HUES48 (cell line): ENCODE measurements at regions not wholly inside any gene's neighbourhood (a gene's known extent, or its start where the extent isn't known, plus 50 kb on each side); places are given as distances from the start of the nearest gene placed in this dataset.

ENCODE experiments used
- H3K27ac ChIP-seq: one replicate; pipeline ENCODE4 v1.7.0; 2013; ENCODE audit warnings: low read depth, low read length, inconsistent platforms
- H3K27me3 ChIP-seq: 2 replicates; pipeline ENCODE4 v1.6.1; 2013; ENCODE audit warnings: mild to moderate bottlenecking, low read length; ENCODE audit not compliant: control insufficient read depth, insufficient read depth
- H3K36me3 ChIP-seq: 2 replicates; pipeline ENCODE4 v1.6.1; 2013; ENCODE audit warnings: low read length; ENCODE audit not compliant: control insufficient read depth, insufficient read depth
- H3K4me1 ChIP-seq: 2 replicates; pipeline ENCODE4 v1.6.1; 2013; ENCODE audit warnings: mild to moderate bottlenecking, low read length; ENCODE audit not compliant: control insufficient read depth, insufficient read depth
- H3K4me3 ChIP-seq: 2 replicates; pipeline ENCODE4 v1.5.1; 2013; ENCODE audit warnings: mild to moderate bottlenecking, low read depth, low read length
- H3K9ac ChIP-seq: 2 replicates; pipeline ENCODE4 v1.6.1; 2013; ENCODE audit warnings: mild to moderate bottlenecking, low read depth, low read length, moderate library complexity
- H3K9me3 ChIP-seq: 2 replicates; pipeline ENCODE4 v1.6.1; 2013; ENCODE audit warnings: low read length; ENCODE audit not compliant: control insufficient read depth, insufficient read depth

DNA sequence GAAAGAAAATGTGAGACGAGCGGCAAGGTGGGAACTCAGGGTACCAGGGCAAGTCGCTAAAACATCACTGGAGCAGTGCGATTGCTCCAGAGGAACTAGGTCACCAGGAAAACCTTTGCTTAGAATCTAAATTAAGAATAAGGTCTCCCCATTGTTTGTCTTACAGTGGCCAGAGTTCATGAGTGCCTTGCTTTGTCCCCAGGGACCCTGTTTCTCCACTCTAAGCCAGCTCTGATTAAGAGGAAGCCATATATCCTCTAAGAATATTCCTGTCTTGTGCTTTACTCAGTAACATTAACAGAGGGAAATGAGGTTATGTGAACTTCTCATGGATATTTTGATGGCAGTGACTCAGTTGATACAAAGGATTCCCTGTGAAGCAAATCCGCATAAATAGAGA, 305.8 kb downstream of the CD83 start:
- no peak overlapping the region for H3K4me3 ChIP-seq
- no peaks in the 10 kb centered on the region for H3K36me3 ChIP-seq
- H3K27me3 ChIP-seq: no peaks in the 10 kb centered on the region
- H3K4me1 ChIP-seq: no peaks in the 10 kb centered on the region
- no peaks in the 10 kb centered on the region for H3K9me3 ChIP-seq
- no peak overlapping the region for H3K27ac ChIP-seq
- H3K9ac ChIP-seq: no peak overlapping the region

DNA sequence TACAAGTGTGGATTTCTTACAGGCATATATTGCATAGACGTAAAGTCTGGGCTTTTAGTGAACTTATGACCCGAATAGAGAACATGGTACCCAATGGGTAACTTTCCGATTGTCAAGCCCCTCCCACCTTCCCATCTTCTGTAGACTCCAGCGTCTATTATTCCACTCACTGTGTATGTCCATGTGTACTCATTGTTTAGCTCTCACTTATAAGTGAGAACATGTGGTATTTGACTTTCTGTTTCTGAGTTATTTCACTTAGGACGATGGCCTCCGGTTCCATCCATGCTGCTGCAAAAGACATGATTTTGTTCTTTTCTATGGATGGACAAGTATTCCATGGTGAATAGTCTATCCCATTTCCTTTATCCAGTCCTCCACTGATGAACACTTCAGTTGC, 306.4 kb downstream of the CD83 start:
- H3K36me3 ChIP-seq: no peaks in the 10 kb centered on the region
- H3K4me1 ChIP-seq: peaks cover 4% of the 10 kb centered on the region; the same call in 1 of the 2 replicates
- no peaks in the 10 kb centered on the region for H3K9me3 ChIP-seq
- H3K27ac ChIP-seq: no peak overlapping the region
- no peaks in the 10 kb centered on the region for H3K27me3 ChIP-seq
- H3K4me3 ChIP-seq: no peak overlapping the region
- no peak overlapping the region for H3K9ac ChIP-seq

DNA sequence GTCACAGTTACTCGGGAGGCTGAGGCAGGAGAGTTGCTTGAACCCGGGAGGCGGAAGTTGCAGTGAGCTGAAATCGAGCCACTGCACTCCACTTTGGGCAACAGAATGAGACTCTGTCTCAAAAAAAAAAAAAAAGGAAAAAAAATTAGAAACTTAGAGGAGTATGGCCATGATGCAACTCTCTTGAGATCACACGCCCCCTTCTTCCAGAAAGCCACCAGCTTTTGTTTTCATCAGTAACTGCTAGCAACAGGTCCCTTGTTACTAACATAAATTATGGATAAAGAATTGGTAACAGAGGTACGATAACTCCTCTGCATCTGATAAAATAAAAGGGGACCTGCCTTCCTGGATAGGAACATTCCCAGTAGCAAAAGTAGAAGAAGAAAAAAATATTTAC, 308.2 kb downstream of the CD83 start:
- no peak overlapping the region for H3K4me3 ChIP-seq
- H3K27ac ChIP-seq: no peak overlapping the region
- peaks cover 15% of the 10 kb centered on the region; the same call in 1 of the 2 replicates for H3K4me1 ChIP-seq
- no peaks in the 10 kb centered on the region for H3K27me3 ChIP-seq
- no peaks in the 10 kb centered on the region for H3K36me3 ChIP-seq
- no peaks in the 10 kb centered on the region for H3K9me3 ChIP-seq
- H3K9ac ChIP-seq: no peak overlapping the region

DNA sequence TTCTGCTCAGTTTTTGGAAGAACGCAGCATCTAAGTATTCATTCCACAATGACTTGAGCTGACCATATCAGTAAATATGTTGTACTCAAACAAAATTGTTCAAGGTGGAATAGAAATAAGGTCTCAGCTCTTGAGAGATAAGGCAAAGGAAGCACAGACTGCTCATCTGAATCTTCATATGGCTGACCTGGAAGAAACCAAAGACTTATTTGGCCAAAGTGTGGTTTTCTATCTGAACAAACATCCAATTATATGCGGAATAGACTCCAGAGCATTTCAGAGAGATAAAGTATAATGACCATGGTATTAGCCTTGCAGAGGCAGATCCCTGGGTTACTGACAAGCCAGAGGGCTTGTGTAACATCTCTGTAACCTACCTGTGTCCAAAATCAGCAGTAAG, 308.7 kb downstream of the CD83 start:
- Histone ChIP-seq H3K4me3 (no peak overlapping the region), H3K9ac (no peak overlapping the region), H3K9me3 (no peaks in the 10 kb centered on the region), H3K27ac (no peak overlapping the region), H3K4me1 (peaks cover 16% of the 10 kb centered on the region), H3K36me3 (no peaks in the 10 kb centered on the region), H3K27me3 (no peaks in the 10 kb centered on the region)

DNA sequence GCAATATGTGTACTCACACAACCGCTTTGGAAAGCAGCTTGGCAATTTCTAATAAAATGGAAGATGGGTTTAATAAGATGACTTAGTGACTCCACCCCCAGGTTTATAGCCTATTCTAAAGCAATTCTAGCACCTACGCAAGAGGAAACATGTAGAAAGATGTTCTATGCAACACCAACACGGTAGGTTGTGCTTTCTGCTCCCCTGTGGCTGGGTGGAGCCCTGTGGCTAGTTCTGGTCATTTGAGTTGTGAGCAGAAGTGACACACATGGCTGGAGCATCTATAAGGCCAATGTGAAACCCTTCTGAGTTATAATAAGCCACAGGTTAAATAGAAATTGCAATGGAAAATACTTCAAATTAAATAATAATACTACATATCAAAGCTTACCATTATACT, 310.7 kb downstream of the CD83 start:
- H3K27me3 ChIP-seq: no peaks in the 10 kb centered on the region
- H3K27ac ChIP-seq: no peak overlapping the region
- H3K4me1 ChIP-seq: peaks cover 25% of the 10 kb centered on the region
- no peak overlapping the region for H3K4me3 ChIP-seq
- H3K9me3 ChIP-seq: no peaks in the 10 kb centered on the region
- H3K9ac ChIP-seq: no peak overlapping the region
- H3K36me3 ChIP-seq: no peaks in the 10 kb centered on the region

DNA sequence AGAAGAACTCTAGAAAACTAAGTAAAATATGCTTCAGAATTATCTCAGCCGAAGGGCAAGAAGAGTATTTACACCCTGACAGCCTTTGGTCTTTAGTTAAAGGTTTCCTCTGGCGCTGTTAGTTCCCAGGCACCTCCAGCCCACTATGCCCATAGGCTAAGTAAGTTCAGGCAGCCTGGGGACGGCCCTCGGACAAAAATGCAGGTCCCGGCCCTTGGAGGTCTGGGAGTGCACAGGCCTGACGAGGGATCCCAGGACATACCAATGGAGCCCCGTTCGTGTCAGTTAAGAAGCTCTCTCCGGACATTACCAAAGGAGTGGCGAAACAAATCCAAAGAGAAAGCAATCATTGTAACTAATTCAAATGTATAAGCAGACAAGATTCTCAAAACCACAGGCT, 311.8 kb downstream of the CD83 start:
- Histone ChIP-seq H3K27me3 (no peaks in the 10 kb centered on the region), H3K9me3 (no peaks in the 10 kb centered on the region), H3K27ac (no peak overlapping the region), H3K4me1 (peaks cover 29% of the 10 kb centered on the region), H3K4me3 (no peak overlapping the region), H3K36me3 (no peaks in the 10 kb centered on the region), H3K9ac (no peak overlapping the region)

DNA sequence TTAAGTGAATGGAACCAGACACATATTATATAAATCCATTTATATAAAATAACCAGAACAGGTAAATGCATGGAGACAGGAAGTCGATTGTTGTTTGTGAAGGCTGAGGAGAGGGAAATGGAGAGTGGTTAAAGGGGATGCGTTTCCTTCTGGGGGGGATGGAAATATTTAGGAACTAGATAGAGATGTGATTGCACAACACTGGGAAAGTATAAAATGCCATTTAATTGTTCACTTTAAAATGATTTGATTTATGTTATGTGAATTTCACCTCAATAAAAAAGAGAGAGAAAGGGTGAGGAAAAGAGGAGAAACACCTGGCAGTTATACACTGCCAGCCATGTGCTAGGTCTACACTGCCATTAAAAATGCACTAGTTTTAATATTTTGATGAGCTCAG, 312.6 kb downstream of the CD83 start:
- Histone ChIP-seq H3K9ac (no peak overlapping the region), H3K4me3 (no peak overlapping the region), H3K36me3 (no peaks in the 10 kb centered on the region), H3K9me3 (no peaks in the 10 kb centered on the region), H3K4me1 (peaks cover 29% of the 10 kb centered on the region), H3K27ac (no peak overlapping the region), H3K27me3 (no peaks in the 10 kb centered on the region)

DNA sequence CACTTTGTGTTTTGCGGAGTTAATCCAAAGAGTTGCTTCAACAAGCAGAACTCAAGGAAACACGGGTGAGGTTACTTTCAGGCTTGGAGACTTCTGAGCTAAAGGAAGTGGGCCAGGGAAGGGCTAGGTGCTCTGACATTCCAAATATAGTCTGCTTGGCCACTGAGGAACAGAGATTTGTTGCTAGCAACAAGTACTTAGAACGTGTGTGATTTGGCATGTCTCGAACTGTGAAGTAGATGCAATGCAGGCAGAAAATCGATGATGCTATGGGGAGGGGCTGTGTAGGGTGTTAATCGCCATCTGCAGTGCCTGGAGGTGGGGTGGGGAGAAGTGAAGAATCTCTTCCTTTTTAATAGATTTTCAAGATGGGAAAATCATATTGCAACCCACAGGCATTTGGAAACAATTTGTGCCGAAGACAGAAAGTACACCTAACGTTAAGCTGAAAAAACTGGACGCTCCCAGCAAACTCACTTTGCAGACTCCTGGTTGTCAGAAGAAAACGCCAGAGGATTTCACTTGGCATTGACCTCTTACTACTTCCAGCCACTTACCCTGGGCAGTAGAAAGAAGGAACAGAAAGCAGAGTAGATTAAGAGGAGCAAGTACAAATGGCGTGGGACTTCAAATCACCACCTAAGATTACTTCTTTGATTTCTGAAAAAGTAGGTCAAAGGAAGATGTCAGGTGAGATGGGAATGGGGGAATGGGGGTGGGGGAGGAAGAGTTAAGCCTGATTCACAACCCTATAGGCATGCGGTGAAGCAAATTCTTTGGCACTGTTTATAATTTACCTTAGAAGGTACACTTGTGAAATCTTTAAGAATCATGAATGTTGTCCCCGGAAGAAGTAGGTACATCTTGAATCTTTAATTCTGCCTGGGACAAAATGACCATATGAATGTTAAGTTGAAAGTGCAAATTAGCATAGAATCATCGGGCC, 314.1 kb downstream of the CD83 start:
- H3K9me3 ChIP-seq: no peaks in the 10 kb centered on the region
- H3K27ac ChIP-seq: no peak overlapping the region
- peaks cover 29% of the 10 kb centered on the region for H3K4me1 ChIP-seq
- H3K9ac ChIP-seq: no peak overlapping the region
- H3K4me3 ChIP-seq: no peak overlapping the region
- H3K36me3 ChIP-seq: no peaks in the 10 kb centered on the region
- H3K27me3 ChIP-seq: no peaks in the 10 kb centered on the region

DNA sequence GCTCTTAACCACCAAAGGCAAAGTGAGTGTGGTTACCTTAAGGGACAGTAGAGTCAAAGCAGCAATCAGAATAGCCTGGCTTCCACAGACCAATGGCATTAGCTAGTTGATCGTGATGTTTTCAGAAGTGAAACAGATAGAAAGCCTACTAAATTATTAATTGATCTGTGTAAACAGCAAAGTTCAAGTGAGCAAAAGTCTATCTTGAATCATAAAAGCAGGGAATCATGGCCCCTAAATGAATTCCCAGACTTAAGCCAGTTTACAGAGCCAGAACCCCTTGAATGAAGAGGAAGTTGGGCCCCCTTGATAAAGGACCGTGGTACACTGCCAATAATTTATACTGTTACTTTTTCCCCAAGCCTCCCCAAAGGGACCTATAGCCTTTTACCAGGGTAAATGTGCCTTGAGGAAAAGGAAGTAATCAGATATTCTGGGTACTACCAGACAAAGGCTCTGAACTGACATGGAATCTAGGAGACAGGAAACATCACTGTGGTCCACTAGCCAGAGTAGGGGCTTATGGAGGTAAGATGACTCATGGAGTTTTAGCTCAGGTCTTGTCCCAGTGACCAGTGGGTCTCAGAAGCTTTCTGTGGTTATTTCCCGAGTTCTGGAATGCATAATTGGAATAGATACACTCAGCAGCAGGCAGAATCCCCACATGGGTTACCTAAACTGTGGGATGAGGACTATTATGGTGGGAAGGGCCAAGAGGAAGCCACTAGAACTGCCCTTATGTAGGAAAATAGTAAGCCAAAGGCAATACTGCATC, 317.5 kb downstream of the CD83 start:
- Histone ChIP-seq H3K27ac (no peak overlapping the region), H3K4me1 (peaks cover 16% of the 10 kb centered on the region), H3K27me3 (no peaks in the 10 kb centered on the region), H3K36me3 (no peaks in the 10 kb centered on the region), H3K4me3 (no peak overlapping the region), H3K9me3 (no peaks in the 10 kb centered on the region), H3K9ac (no peak overlapping the region)

DNA sequence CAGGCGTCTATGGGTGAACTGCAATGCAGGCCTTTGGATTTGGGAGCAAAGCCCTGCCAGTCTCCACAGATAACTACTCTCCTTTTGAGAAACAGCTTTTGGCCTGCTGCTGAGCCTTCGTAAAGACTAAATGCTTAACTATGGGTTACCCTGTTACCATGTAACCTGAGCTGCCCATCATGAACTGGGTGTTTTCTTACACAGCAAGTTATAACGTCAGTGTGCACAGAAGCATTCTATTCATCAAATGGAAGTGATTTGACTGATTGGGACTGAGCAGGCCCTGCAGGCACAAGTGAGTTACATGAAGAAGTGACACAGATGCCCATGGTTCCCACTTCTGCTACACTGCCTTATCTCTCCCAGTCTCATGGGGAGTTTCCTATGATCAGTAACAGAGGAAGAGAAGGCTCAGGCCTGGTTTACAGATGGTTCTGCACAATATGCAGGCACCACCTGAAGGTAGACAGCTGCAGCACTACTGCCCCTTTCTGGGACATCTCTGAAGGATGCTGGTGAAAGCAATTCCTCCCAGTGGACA, 319.1 kb downstream of the CD83 start:
- H3K27ac ChIP-seq: no peak overlapping the region
- no peak overlapping the region for H3K9ac ChIP-seq
- H3K36me3 ChIP-seq: no peaks in the 10 kb centered on the region
- no peaks in the 10 kb centered on the region for H3K9me3 ChIP-seq
- no peaks in the 10 kb centered on the region for H3K27me3 ChIP-seq
- no peak overlapping the region for H3K4me3 ChIP-seq
- peaks cover 14% of the 10 kb centered on the region for H3K4me1 ChIP-seq

DNA sequence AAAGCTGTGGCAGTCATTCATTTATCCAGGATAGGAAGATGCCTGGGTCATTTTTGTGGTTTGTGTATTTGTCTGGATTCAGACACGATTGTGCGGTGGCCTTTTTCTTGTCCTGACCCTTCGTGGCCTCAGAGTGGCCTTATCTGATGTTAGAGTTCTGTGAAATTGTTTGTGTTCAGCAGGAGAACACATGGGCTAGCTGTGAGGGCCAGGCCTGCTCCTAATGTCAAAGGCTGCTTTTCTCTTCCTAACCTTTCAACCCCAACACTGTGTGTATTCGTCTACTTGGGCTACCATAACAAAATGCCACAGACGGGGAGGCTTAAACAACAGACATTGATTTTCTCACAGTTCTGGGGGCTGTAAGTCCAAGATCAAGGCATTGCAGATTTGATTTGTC, 321.8 kb downstream of the CD83 start:
- Histone ChIP-seq H3K27me3 (no peaks in the 10 kb centered on the region), H3K9me3 (no peaks in the 10 kb centered on the region), H3K36me3 (no peaks in the 10 kb centered on the region), H3K9ac (no peak overlapping the region), H3K4me1 (peaks cover 9% of the 10 kb centered on the region), H3K27ac (no peak overlapping the region), H3K4me3 (no peak overlapping the region)
